ENCODE measurements at regions not wholly inside any gene's neighbourhood (a gene's known extent, or its start where the extent isn't known, plus 50 kb on each side); places are given as distances from the start of the nearest gene placed in this dataset.
"Not testable (repeated sequence)": the region's sequence is repeated elsewhere in the genome, so short reads cannot be mapped to it uniquely, and the experiment has no call there.

GRCh38 chr13:27352698-27353097 is 71.7 kb upstream of the GTF3A start:
- Mint-ChIP-seq H3K4me1 (ENCODE audit: low read depth) (peaks cover 12% of the 10 kb centered on the region), H3K4me3 (no peak overlapping the region), H3K36me3 (ENCODE audit: low read depth) (no peaks in the 10 kb centered on the region), H3K27ac (no peak overlapping the region), H3K27me3 (ENCODE audit: low read depth) (peaks cover 11% of the 10 kb centered on the region), H3K9me3 (no peaks in the 10 kb centered on the region)
- DNase-seq = no peak
- intact Hi-C loops (cut with micrococcal nuclease) = loop anchor here (1.0 kb wide), 4 partner anchors 59 to 180 kb away; partner anchors contain the start of genes GTF3A and RPL21
- CTCF ChIA-PET = interaction anchor here (0.6 to 5.1 kb wide), 6 partner anchors 10 to 474 kb away, joined by 3 to 29 read pairs (median 4); partner anchors contain the start of gene RASL11A

- no peak overlapping the region for H3K27ac Mint-ChIP-seq
- H3K4me1 Mint-ChIP-seq (ENCODE audit: low read depth) = peaks cover 12% of the 10 kb centered on the region
- no peak overlapping the region for H3K4me3 Mint-ChIP-seq
- no peaks in the 10 kb centered on the region for H3K36me3 Mint-ChIP-seq (ENCODE audit: low read depth)
- peak; percentile 68 for DNase-seq
- intact Hi-C loops (cut with micrococcal nuclease) = loop anchor here (1.0 kb wide), 4 partner anchors 60 to 181 kb away; partner anchors contain the start of genes GTF3A and RPL21
- peaks cover 9% of the 10 kb centered on the region for H3K27me3 Mint-ChIP-seq (ENCODE audit: low read depth)
- H3K9me3 Mint-ChIP-seq = no peaks in the 10 kb centered on the region
- CTCF ChIA-PET = interaction anchor here (0.6 to 5.1 kb wide), 8 partner anchors 9 to 473 kb away, joined by 3 to 29 read pairs (median 3); partner anchors contain the start of gene RASL11A
Measured at GRCh38 chr13:27353166-27353583, 71.2 kb upstream of the GTF3A start.

GRCh38 chr13:27353708-27354107 is 70.7 kb upstream of the GTF3A start:
- no peak overlapping the region for H3K27ac Mint-ChIP-seq
- DNase-seq = no peak
- no peak overlapping the region for H3K4me3 Mint-ChIP-seq
- no peaks in the 10 kb centered on the region for H3K36me3 Mint-ChIP-seq (ENCODE audit: low read depth)
- H3K9me3 Mint-ChIP-seq = no peaks in the 10 kb centered on the region
- peaks cover 12% of the 10 kb centered on the region for H3K4me1 Mint-ChIP-seq (ENCODE audit: low read depth)
- CTCF ChIA-PET = interaction anchor here (0.7 to 5.1 kb wide), 6 partner anchors 9 to 473 kb away, joined by 3 to 29 read pairs (median 4); no protein-coding TSS in a partner anchor
- H3K27me3 Mint-ChIP-seq (ENCODE audit: low read depth) = peaks cover 6% of the 10 kb centered on the region
- intact Hi-C loops (cut with micrococcal nuclease) = loop anchor here (1.0 kb wide), 4 partner anchors 60 to 181 kb away; partner anchors contain the start of genes GTF3A and RPL21

- no peaks in the 10 kb centered on the region for H3K9me3 Mint-ChIP-seq
Measured at GRCh38 chr13:27354379-27354778, 70.0 kb upstream of the GTF3A start.

GRCh38 chr13:27355894-27356293 is 68.5 kb upstream of the GTF3A start:
- Mint-ChIP-seq H3K36me3 (ENCODE audit: low read depth) (no peaks in the 10 kb centered on the region), H3K4me1 (ENCODE audit: low read depth) (peaks cover 12% of the 10 kb centered on the region), H3K9me3 (no peaks in the 10 kb centered on the region), H3K27me3 (ENCODE audit: low read depth) (peaks cover 13% of the 10 kb centered on the region), H3K4me3 (no peak overlapping the region), H3K27ac (no peak overlapping the region)
- intact Hi-C loops (cut with micrococcal nuclease) = loop anchor here (5.0 kb wide), 1 partner anchor 84 kb away; the partner anchor contains the start of gene RASL11A
- DNase-seq = no peak
- CTCF ChIA-PET = interaction anchor here (1.1 to 1.2 kb wide), 2 partner anchors 91 to 352 kb away, joined by 3 to 5 read pairs; no protein-coding TSS in a partner anchor

More at GRCh38 chr13:27354379-27354778, 70.0 kb upstream of the GTF3A start:
- CTCF ChIA-PET = no interaction called here
- Mint-ChIP-seq H3K27me3 (ENCODE audit: low read depth) (peaks cover 6% of the 10 kb centered on the region), H3K4me1 (ENCODE audit: low read depth) (peaks cover 12% of the 10 kb centered on the region), H3K4me3 (no peak overlapping the region), H3K27ac (no peak overlapping the region), H3K36me3 (ENCODE audit: low read depth) (no peaks in the 10 kb centered on the region)
- intact Hi-C loops (cut with micrococcal nuclease) = no loop called here
- DNase-seq = no peak

- Mint-ChIP-seq H3K4me3 (no peak overlapping the region), H3K27me3 (ENCODE audit: low read depth) (peaks cover 18% of the 10 kb centered on the region), H3K4me1 (ENCODE audit: low read depth) (peaks cover 4% of the 10 kb centered on the region), H3K36me3 (ENCODE audit: low read depth) (no peaks in the 10 kb centered on the region), H3K27ac (no peak overlapping the region), H3K9me3 (no peaks in the 10 kb centered on the region)
- intact Hi-C loops (cut with micrococcal nuclease) = loop anchor here (5.0 kb wide), 1 partner anchor 86 kb away; the partner anchor contains the start of gene RASL11A
- CTCF ChIA-PET = interaction anchor here (0.8 to 9.0 kb wide), 13 partner anchors 9 to 469 kb away, joined by 3 to 145 read pairs (median 7); no protein-coding TSS in a partner anchor
- DNase-seq = no peak
Measured at GRCh38 chr13:27358420-27358819, 66.0 kb upstream of the GTF3A start.

- CTCF ChIA-PET = interaction anchor here (0.6 to 9.0 kb wide), 12 partner anchors 8 to 596 kb away, joined by 3 to 145 read pairs (median 7); no protein-coding TSS in a partner anchor
- Mint-ChIP-seq H3K4me1 (ENCODE audit: low read depth) (no peaks in the 10 kb centered on the region), H3K27me3 (ENCODE audit: low read depth) (peaks cover 18% of the 10 kb centered on the region), H3K4me3 (no peak overlapping the region), H3K9me3 (no peaks in the 10 kb centered on the region), H3K36me3 (ENCODE audit: low read depth) (no peaks in the 10 kb centered on the region), H3K27ac (no peak overlapping the region)
- intact Hi-C loops (cut with micrococcal nuclease) = loop anchor here (1.0 to 5.0 kb wide), 3 partner anchors 87 to 412 kb away; partner anchors contain the start of gene RASL11A
- peak; percentile 81 for DNase-seq
Measured at GRCh38 chr13:27359199-27359821, 65.1 kb upstream of the GTF3A start.

GRCh38 chr13:27360562-27360961 is 63.9 kb upstream of the GTF3A start:
- CTCF ChIA-PET = interaction anchor here (0.6 to 9.0 kb wide), 16 partner anchors 11 to 1428 kb away, joined by 3 to 145 read pairs (median 5); no protein-coding TSS in a partner anchor
- intact Hi-C loops (cut with micrococcal nuclease) = no loop called here
- Mint-ChIP-seq H3K27ac (no peak overlapping the region), H3K9me3 (no peaks in the 10 kb centered on the region), H3K36me3 (ENCODE audit: low read depth) (no peaks in the 10 kb centered on the region), H3K4me3 (no peak overlapping the region), H3K4me1 (ENCODE audit: low read depth) (no peaks in the 10 kb centered on the region), H3K27me3 (ENCODE audit: low read depth) (peaks cover 17% of the 10 kb centered on the region)
- DNase-seq = no peak

GRCh38 chr13:27362064-27362751 is 62.2 kb upstream of the GTF3A start:
- intact Hi-C loops (cut with micrococcal nuclease) = loop anchor here (1.0 kb wide), 2 partner anchors 464 to 622 kb away; no protein-coding TSS in a partner anchor
- H3K9me3 Mint-ChIP-seq = no peaks in the 10 kb centered on the region
- peak; percentile 85 for DNase-seq
- CTCF ChIA-PET = interaction anchor here (0.6 to 9.0 kb wide), 60 partner anchors 8 to 633 kb away, joined by 3 to 145 read pairs (median 4); partner anchors contain the start of genes GTF3A and RASL11A
- no peaks in the 10 kb centered on the region for H3K36me3 Mint-ChIP-seq (ENCODE audit: low read depth)
- H3K27ac Mint-ChIP-seq = no peak overlapping the region
- H3K4me1 Mint-ChIP-seq (ENCODE audit: low read depth) = no peaks in the 10 kb centered on the region
- H3K27me3 Mint-ChIP-seq (ENCODE audit: low read depth) = peaks cover 17% of the 10 kb centered on the region
- H3K4me3 Mint-ChIP-seq = no peak overlapping the region

- peaks cover 18% of the 10 kb centered on the region for H3K27me3 Mint-ChIP-seq (ENCODE audit: low read depth)
- H3K27ac Mint-ChIP-seq; H3K36me3 Mint-ChIP-seq (ENCODE audit: low read depth); intact Hi-C loops (cut with micrococcal nuclease); DNase-seq; H3K9me3 Mint-ChIP-seq; H3K4me3 Mint-ChIP-seq; H3K4me1 Mint-ChIP-seq (ENCODE audit: low read depth): not testable (repeated sequence)
- CTCF ChIA-PET = interaction anchor here (0.6 to 9.0 kb wide), 7 partner anchors 10 to 464 kb away, joined by 4 to 145 read pairs (median 26); no protein-coding TSS in a partner anchor
Measured at GRCh38 chr13:27363637-27364036, 60.8 kb upstream of the GTF3A start.

- CTCF ChIA-PET = interaction anchor here (0.7 to 1.4 kb wide), 2 partner anchors 8 to 459 kb away, joined by 3 read pairs; no protein-coding TSS in a partner anchor
- intact Hi-C loops (cut with micrococcal nuclease) = no loop called here
Measured at GRCh38 chr13:27367570-27367969, 56.8 kb upstream of the GTF3A start.

More at GRCh38 chr13:27367570-27367969, 56.8 kb upstream of the GTF3A start:
- Mint-ChIP-seq H3K4me3 (no peak overlapping the region), H3K27me3 (ENCODE audit: low read depth) (peaks cover 10% of the 10 kb centered on the region), H3K27ac (no peak overlapping the region), H3K4me1 (ENCODE audit: low read depth) (no peaks in the 10 kb centered on the region), H3K36me3 (ENCODE audit: low read depth) (no peaks in the 10 kb centered on the region), H3K9me3 (no peaks in the 10 kb centered on the region)
- no peak for DNase-seq

All from activated naive CD4-positive, alpha-beta T cell treated with anti-CD3 and anti-CD28 coated beads for 36 hours (primary cell).